Uterus (tissue), 3 donors: ENCODE measurements at regions not wholly inside any gene's neighbourhood (a gene's known extent, or its start where the extent isn't known, plus 50 kb on each side); places are given as distances from the start of the nearest gene placed in this dataset.

ENCODE experiments used
- DNase-seq, 2 donors: peaks; one replicate each; pipeline ENCODE4 v3.0.0-alpha.2; 2019 to 2020
- H3K27ac ChIP-seq, 2 donors: fragments of 200-600 bp; sonication (generic); 1 replicate in 1 of 2; 2 replicates in 1 of 2; pipeline ENCODE4 v1.5.1; 2016 to 2018
- H3K27me3 ChIP-seq, 2 donors: fragments of 200-600 bp; sonication (generic); one replicate each; pipeline ENCODE4 v1.5.1; 2018 to 2019; ENCODE audit warnings: control low read depth in 1 of 2
- H3K36me3 ChIP-seq, 2 donors: fragments of 200-600 bp; sonication (generic); one replicate each; pipeline ENCODE4 v1.5.1; 2019; ENCODE audit warnings: control low read depth in 1 of 2
- H3K4me1 ChIP-seq, 2 donors: fragments of 200-600 bp; sonication (generic); one replicate each; pipeline ENCODE4 v1.5.1; 2018 to 2019; ENCODE audit warnings: control low read depth in 1 of 2
- H3K4me3 ChIP-seq, 2 donors: fragments of 200-600 bp; sonication (generic); 1 replicate in 1 of 2; 2 replicates in 1 of 2; pipeline ENCODE4 v1.5.1; 2018 to 2019; ENCODE audit warnings: mild to moderate bottlenecking in 1 of 2
- H3K9me3 ChIP-seq, 2 donors: fragments of 200-600 bp; sonication (generic); one replicate each; pipeline ENCODE4 v1.5.1; 2019; ENCODE audit warnings: control low read depth in 1 of 2
- CTCF ChIP-seq, 4 experiments: fragments of 200-600 bp in 2 of 4; fragments of 450-650 bp in 2 of 4; sonication (generic) in 2 of 4; IDR thresholded peaks; one replicate each; pipeline ENCODE4 v1.5.1; 2016 to 2019; ENCODE audit warnings: antibody characterized with exemption in 4 of 4, mild to moderate bottlenecking in 2 of 4, moderate library complexity in 1 of 4
- POLR2A ChIP-seq, 2 donors: fragments of 450-650 bp; IDR thresholded peaks; one replicate each; pipeline ENCODE4 v1.6.1; 2016; ENCODE audit warnings: antibody characterized with exemption in 2 of 2, mild to moderate bottlenecking in 1 of 2, moderate library complexity in 1 of 2
- intact Hi-C: fragments of 100-400 bp; cut with DNase I; formaldehyde crosslinking; loops from one replicate; pipeline ENCODE4 v1.15.1; 2023; ENCODE audit warnings: low total_unique reads
- donor health status: DM: yes; HTN: yes; CAD: no.

GRCh38 chr18:43656547-43656946 is 379.3 kb upstream of the SYT4 start:
- Histone ChIP-seq H3K4me3 (no peak overlapping the region), H3K27ac (no peak overlapping the region), H3K9me3 (no peaks in the 10 kb centered on the region), H3K36me3 (no peaks in the 10 kb centered on the region), H3K27me3 (no peaks in the 10 kb centered on the region), H3K4me1 (no peaks in the 10 kb centered on the region)
- TF ChIP-seq POLR2A (IDR thresholded peaks at IDR 0.05), result no peak
- no peak for TF ChIP-seq CTCF (IDR thresholded peaks at IDR 0.05)
- intact Hi-C loops, result no loop called here
- DNase-seq, result no peak

- H3K9me3 ChIP-seq, result no peaks in the 10 kb centered on the region
- H3K4me1 ChIP-seq, result peaks cover 0 to 3% of the 10 kb centered on the region in 2 donors
- intact Hi-C loops, result no loop called here
- no peak overlapping the region for H3K27ac ChIP-seq
- H3K27me3 ChIP-seq, result no peaks in the 10 kb centered on the region
- H3K4me3 ChIP-seq, result no peak overlapping the region
- no peaks in the 10 kb centered on the region for H3K36me3 ChIP-seq
- no peak for DNase-seq
- no peak for TF ChIP-seq POLR2A (IDR thresholded peaks at IDR 0.05)
- no peak for TF ChIP-seq CTCF (IDR thresholded peaks at IDR 0.05)
Observed at GRCh38 chr18:43661570-43661969, 384.3 kb upstream of the SYT4 start.

- intact Hi-C loops, result no loop called here
- DNase-seq, result no peak
Observed at GRCh38 chr18:43662657-43663056, 385.4 kb upstream of the SYT4 start.

GRCh38 chr18:43663159-43663558 is 385.9 kb upstream of the SYT4 start:
- Histone ChIP-seq H3K4me1 (peaks cover 0 to 3% of the 10 kb centered on the region in 2 donors), H3K27ac (no peak overlapping the region), H3K4me3 (no peak overlapping the region), H3K27me3 (no peaks in the 10 kb centered on the region), H3K36me3 (no peaks in the 10 kb centered on the region), H3K9me3 (no peaks in the 10 kb centered on the region)
- no peak for DNase-seq
- intact Hi-C loops, result no loop called here
- TF ChIP-seq POLR2A (IDR thresholded peaks at IDR 0.05), result no peak
- no peak for TF ChIP-seq CTCF (IDR thresholded peaks at IDR 0.05)

More at GRCh38 chr18:43662657-43663056, 385.4 kb upstream of the SYT4 start:
- Histone ChIP-seq H3K27ac (no peak overlapping the region), H3K4me3 (no peak overlapping the region), H3K4me1 (peaks cover 0 to 3% of the 10 kb centered on the region in 2 donors), H3K9me3 (no peaks in the 10 kb centered on the region), H3K27me3 (no peaks in the 10 kb centered on the region), H3K36me3 (no peaks in the 10 kb centered on the region)
- no peak for TF ChIP-seq CTCF (IDR thresholded peaks at IDR 0.05)
- TF ChIP-seq POLR2A (IDR thresholded peaks at IDR 0.05), result no peak

GRCh38 chr18:43664487-43665008 is 387.3 kb upstream of the SYT4 start:
- intact Hi-C loops, result no loop called here
- Histone ChIP-seq H3K27me3 (no peaks in the 10 kb centered on the region), H3K4me3 (no peak overlapping the region), H3K9me3 (no peaks in the 10 kb centered on the region), H3K27ac (no peak overlapping the region), H3K36me3 (no peaks in the 10 kb centered on the region), H3K4me1 (peaks cover 0 to 3% of the 10 kb centered on the region in 2 donors)
- TF ChIP-seq POLR2A (IDR thresholded peaks at IDR 0.05), result no peak
- DNase-seq, result no peak
